ENCODE measurements at regions not wholly inside any gene's neighbourhood (a gene's known extent, or its start where the extent isn't known, plus 50 kb on each side); places are given as distances from the start of the nearest gene placed in this dataset.

GRCh38 chr18:73245345-73245744 lies 377.6 kb upstream of the NETO1 start:
- Histone ChIP-seq H3K4me1 (no peaks in the 10 kb centered on the region), H3K9me3 (no peaks in the 10 kb centered on the region), H3K27ac (no peak overlapping the region), H3K27me3 (ENCODE audit: insufficient read depth in 3 of 3, low read length in 2 of 3) (no peaks in the 10 kb centered on the region), H3K4me3 (no peak overlapping the region), H3K36me3 (ENCODE audit: insufficient read depth in 1 of 2, low read depth in 1 of 2) (no peaks in the 10 kb centered on the region)
- DNase-seq: no peak
- ATAC-seq: no peak
- intact Hi-C loops (cut with DNase I): no loop called here
- 75 to 79% (median 78%) methylated on average over 4 of the region's 4 CpGs for WGBS, 3 donors
- no peak for TF ChIP-seq CTCF (IDR thresholded peaks at IDR 0.05)

GRCh38 chr18:73244401-73244800 lies 376.6 kb upstream of the NETO1 start:
- no peak for ATAC-seq
- no peaks in the 10 kb centered on the region for H3K27me3 ChIP-seq (ENCODE audit: insufficient read depth in 3 of 3, low read length in 2 of 3)
- H3K9me3 ChIP-seq: no peaks in the 10 kb centered on the region
- DNase-seq: no peak
- intact Hi-C loops (cut with DNase I): no loop called here
- WGBS, 3 donors: 42 to 69% (median 59%) methylated on average over 1 of the region's 1 CpG
- no peaks in the 10 kb centered on the region for H3K4me1 ChIP-seq
- no peaks in the 10 kb centered on the region for H3K36me3 ChIP-seq (ENCODE audit: insufficient read depth in 1 of 2, low read depth in 1 of 2)
- no peak for TF ChIP-seq CTCF (IDR thresholded peaks at IDR 0.05)
- no peak overlapping the region for H3K4me3 ChIP-seq
- no peak overlapping the region for H3K27ac ChIP-seq

GRCh38 chr18:73240899-73241298 lies 373.1 kb upstream of the NETO1 start:
- H3K36me3 ChIP-seq (ENCODE audit: insufficient read depth in 1 of 2, low read depth in 1 of 2): no peaks in the 10 kb centered on the region
- 47 to 67% (median 62%) methylated on average over 2 of the region's 2 CpGs for WGBS, 3 donors
- no peaks in the 10 kb centered on the region for H3K4me1 ChIP-seq
- H3K9me3 ChIP-seq: no peaks in the 10 kb centered on the region
- H3K4me3 ChIP-seq: no peak overlapping the region
- no peak for TF ChIP-seq CTCF (IDR thresholded peaks at IDR 0.05)
- no peaks in the 10 kb centered on the region for H3K27me3 ChIP-seq (ENCODE audit: insufficient read depth in 3 of 3, low read length in 2 of 3)
- DNase-seq (no peak), ATAC-seq (no peak)
- intact Hi-C loops (cut with DNase I): no loop called here
- no peak overlapping the region for H3K27ac ChIP-seq

- intact Hi-C loops (cut with DNase I): no loop called here
- ATAC-seq (no peak), DNase-seq (no peak)
- no peaks in the 10 kb centered on the region for H3K9me3 ChIP-seq
- H3K4me3 ChIP-seq: no peak overlapping the region
- TF ChIP-seq CTCF (IDR thresholded peaks at IDR 0.05): no peak
- H3K27ac ChIP-seq: no peak overlapping the region
- H3K4me1 ChIP-seq: no peaks in the 10 kb centered on the region
- H3K27me3 ChIP-seq (ENCODE audit: insufficient read depth in 3 of 3, low read length in 2 of 3): no peaks in the 10 kb centered on the region
- H3K36me3 ChIP-seq (ENCODE audit: insufficient read depth in 1 of 2, low read depth in 1 of 2): no peaks in the 10 kb centered on the region
Measured at GRCh38 chr18:73235921-73236320, 368.1 kb upstream of the NETO1 start.

- ATAC-seq: no peak
- Histone ChIP-seq H3K27ac (no peak overlapping the region), H3K27me3 (ENCODE audit: insufficient read depth in 3 of 3, low read length in 2 of 3) (no peaks in the 10 kb centered on the region), H3K4me1 (no peaks in the 10 kb centered on the region), H3K36me3 (ENCODE audit: insufficient read depth in 1 of 2, low read depth in 1 of 2) (no peaks in the 10 kb centered on the region), H3K9me3 (no peaks in the 10 kb centered on the region), H3K4me3 (no peak overlapping the region)
- TF ChIP-seq CTCF (IDR thresholded peaks at IDR 0.05): no peak
- DNase-seq: no peak
- intact Hi-C loops (cut with DNase I): no loop called here
- WGBS, 3 donors: 39 to 51% (median 40%) methylated on average over 8 of the region's 8 CpGs
Measured at GRCh38 chr18:73235491-73235890, 367.7 kb upstream of the NETO1 start.
